Erythroblast (primary cell): ENCODE measurements at regions not wholly inside any gene's neighbourhood (a gene's known extent, or its start where the extent isn't known, plus 50 kb on each side); places are given as distances from the start of the nearest gene placed in this dataset.

ENCODE experiments used
- GATA1 ChIP-seq: IDR thresholded peaks from 2 replicates; pipeline ENCODE4 v1.6.1; 2011; ENCODE audit warnings: low read depth, mild to moderate bottlenecking, control low read depth, low read length, moderate library complexity
- POLR2A ChIP-seq: IDR thresholded peaks from 2 replicates; pipeline ENCODE4 v1.6.1; 2011; ENCODE audit warnings: mild to moderate bottlenecking, low read length

GRCh38 chr2:15681089-15681885, 89.6 kb downstream of the DDX1 start:
- TF ChIP-seq POLR2A: no peak
- TF ChIP-seq GATA1: no peak
